ENCODE measurements at regions not wholly inside any gene's neighbourhood (a gene's known extent, or its start where the extent isn't known, plus 50 kb on each side); places are given as distances from the start of the nearest gene placed in this dataset.

DNA sequence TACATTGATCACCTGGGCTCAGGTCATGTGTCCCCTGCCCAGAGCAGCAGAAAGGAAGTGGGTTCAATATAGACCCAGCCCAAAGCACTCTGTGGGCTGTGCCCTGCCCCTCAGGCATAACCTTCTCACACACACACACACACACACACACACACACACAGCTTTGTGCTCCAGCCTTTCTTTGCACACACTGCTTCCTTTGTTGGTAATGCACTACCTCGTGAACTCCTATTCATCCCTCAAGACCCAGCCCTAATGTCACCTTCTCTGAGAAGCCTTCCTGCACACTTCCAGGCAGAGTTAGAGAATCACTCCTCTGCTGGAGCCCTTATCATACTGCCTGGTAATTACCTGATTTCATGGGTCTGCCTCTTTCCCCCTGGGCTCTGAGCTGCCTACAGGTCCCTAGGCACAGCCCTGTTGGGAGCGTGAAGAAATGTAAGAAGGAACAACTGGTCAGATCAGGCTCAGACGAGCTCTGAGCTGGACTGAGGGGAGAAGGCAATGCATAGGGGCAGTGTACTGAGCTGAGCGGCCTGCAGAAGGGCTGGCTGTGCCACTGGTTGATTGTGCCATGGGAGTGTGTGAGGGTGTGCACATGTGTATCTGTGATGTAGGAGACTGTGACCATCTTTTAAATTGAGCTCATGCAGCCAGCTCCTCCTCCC, 210.3 kb downstream of the GLI2 start:
- TF ChIP-seq, protein P1, sequence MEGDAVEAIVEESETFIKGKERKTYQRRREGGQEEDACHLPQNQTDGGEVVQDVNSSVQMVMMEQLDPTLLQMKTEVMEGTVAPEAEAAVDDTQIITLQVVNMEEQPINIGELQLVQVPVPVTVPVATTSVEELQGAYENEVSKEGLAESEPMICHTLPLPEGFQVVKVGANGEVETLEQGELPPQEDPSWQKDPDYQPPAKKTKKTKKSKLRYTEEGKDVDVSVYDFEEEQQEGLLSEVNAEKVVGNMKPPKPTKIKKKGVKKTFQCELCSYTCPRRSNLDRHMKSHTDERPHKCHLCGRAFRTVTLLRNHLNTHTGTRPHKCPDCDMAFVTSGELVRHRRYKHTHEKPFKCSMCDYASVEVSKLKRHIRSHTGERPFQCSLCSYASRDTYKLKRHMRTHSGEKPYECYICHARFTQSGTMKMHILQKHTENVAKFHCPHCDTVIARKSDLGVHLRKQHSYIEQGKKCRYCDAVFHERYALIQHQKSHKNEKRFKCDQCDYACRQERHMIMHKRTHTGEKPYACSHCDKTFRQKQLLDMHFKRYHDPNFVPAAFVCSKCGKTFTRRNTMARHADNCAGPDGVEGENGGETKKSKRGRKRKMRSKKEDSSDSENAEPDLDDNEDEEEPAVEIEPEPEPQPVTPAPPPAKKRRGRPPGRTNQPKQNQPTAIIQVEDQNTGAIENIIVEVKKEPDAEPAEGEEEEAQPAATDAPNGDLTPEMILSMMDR (IDR thresholded peaks at IDR 0.05): no peak
- no peak for TF ChIP-seq POLR2A (IDR thresholded peaks at IDR 0.05)
